IMR-90 (cell line): ENCODE measurements at regions not wholly inside any gene's neighbourhood (a gene's known extent, or its start where the extent isn't known, plus 50 kb on each side); places are given as distances from the start of the nearest gene placed in this dataset.

Source experiments
- ATAC-seq: fragments of 200-7000 bp; cut with Tn5 transposase; 2 replicates; pipeline ENCODE4 v1.9.1; 2020; ENCODE audit warnings: low read depth, mild to moderate bottlenecking, moderate library complexity
- BruUV-seq: library from RNA; stranded (reverse); fragments of 400-500 nt; replicated peaks from 2 replicates; lab custom pipeline; 2021; lab: Mats Ljungman, UMichigan
- CTCF ChIA-PET: fragments of 300-600 bp; formaldehyde crosslinking; extraction: SDS; loops from one replicate; lab custom pipeline; 2021; ENCODE audit warnings: antibody characterized with exemption; lab: Yijun Ruan, JAX
- POLR2A ChIA-PET: fragments of 300-600 bp; sonication (Branson Sonifier 250); formaldehyde crosslinking; loops from one replicate; lab custom pipeline; 2022; ENCODE audit warnings: antibody characterized with exemption; ENCODE audit not compliant: unreplicated experiment; lab: Charles Lee
- DNase-seq: peaks from one replicate; pipeline ENCODE4 v3.0.0; 2013
- H2AFZ ChIP-seq: replicated peaks from 2 replicates; pipeline ENCODE3; 2013; ENCODE audit warnings: low read length, mild to moderate bottlenecking; ENCODE audit not compliant: poor library complexity
- H2AK5ac ChIP-seq: 2 replicates; pipeline ENCODE4 v1.6.1; 2013; ENCODE audit warnings: low read depth, low read length, inconsistent platforms
- H2AK9ac ChIP-seq: replicated peaks from 2 replicates; pipeline ENCODE3; 2013; ENCODE audit warnings: mild to moderate bottlenecking, low read depth, low read length, moderate library complexity; ENCODE audit not compliant: poor library complexity
- H2BK120ac ChIP-seq: 2 replicates; pipeline ENCODE4 v1.6.1; 2013; ENCODE audit warnings: low read depth, low read length, inconsistent platforms
- H2BK15ac ChIP-seq: 3 replicates; pipeline ENCODE4 v1.6.1; 2013; ENCODE audit warnings: low read depth, low read length, inconsistent platforms
- H2BK20ac ChIP-seq: 2 replicates; pipeline ENCODE4 v1.6.1; 2013; ENCODE audit warnings: low read depth, mild to moderate bottlenecking, inconsistent platforms, low read length, moderate library complexity
- H2BK5ac ChIP-seq: 2 replicates; pipeline ENCODE4 v1.6.1; 2013; ENCODE audit warnings: mild to moderate bottlenecking, low read depth, low read length, inconsistent platforms; ENCODE audit not compliant: poor library complexity, severe bottlenecking
- H3K14ac ChIP-seq: replicated peaks from 2 replicates; pipeline ENCODE4 v1.6.1; 2013; ENCODE audit warnings: low read depth, low read length, inconsistent platforms
- H3K18ac ChIP-seq: 2 replicates; pipeline ENCODE4 v1.6.1; 2013; ENCODE audit warnings: low read depth, low read length, control low read depth
- H3K23ac ChIP-seq: 2 replicates; pipeline ENCODE4 v1.6.1; 2013; ENCODE audit warnings: low read depth, low read length, inconsistent platforms
- H3K27ac ChIP-seq: 2 replicates; pipeline ENCODE4 v1.5.1; 2013; ENCODE audit warnings: mild to moderate bottlenecking, control low read depth, low read length; ENCODE audit not compliant: insufficient read depth
- H3K27me3 ChIP-seq: 2 replicates; pipeline ENCODE4 v1.6.1; 2013; ENCODE audit warnings: low read length; ENCODE audit not compliant: control insufficient read depth, insufficient read depth
- H3K36me3 ChIP-seq: 2 replicates; pipeline ENCODE4 v1.6.1; 2013; ENCODE audit warnings: low read length, mixed read lengths; ENCODE audit not compliant: control insufficient read depth, insufficient read depth
- H3K4ac ChIP-seq: 2 replicates; pipeline ENCODE4 v1.6.1; 2013; ENCODE audit warnings: low read depth, low read length, inconsistent platforms
- H3K4me1 ChIP-seq: 2 replicates; pipeline ENCODE4 v1.6.1; 2013; ENCODE audit warnings: low read length, mixed read lengths; ENCODE audit not compliant: control insufficient read depth, insufficient read depth
- H3K4me2 ChIP-seq: 2 replicates; pipeline ENCODE4 v1.6.1; 2013; ENCODE audit warnings: low read depth, mild to moderate bottlenecking, control low read depth, low read length, moderate library complexity
- H3K4me3 ChIP-seq: 2 replicates; pipeline ENCODE4 v1.5.1; 2013; ENCODE audit warnings: low read depth, mild to moderate bottlenecking, control low read depth, low read length, moderate library complexity; ENCODE audit not compliant: insufficient read depth
- H3K56ac ChIP-seq: 2 replicates; pipeline ENCODE4 v1.6.1; 2013; ENCODE audit warnings: low read length, inconsistent platforms; ENCODE audit not compliant: insufficient read depth; ENCODE audit errors: extremely low read depth
- H3K79me1 ChIP-seq, 2 experiments: 2 replicates each; pipeline ENCODE4 v1.6.1; 2013; ENCODE audit warnings: low read length in 2 of 2, inconsistent platforms in 1 of 2, low read depth in 1 of 2
- H3K9ac ChIP-seq: 2 replicates; pipeline ENCODE4 v1.6.1; 2013; ENCODE audit warnings: low read depth, low read length, control low read depth
- H3K9me1 ChIP-seq: 2 replicates; pipeline ENCODE4 v1.6.1; 2013; ENCODE audit warnings: low read length, inconsistent platforms; ENCODE audit not compliant: insufficient read depth
- H3K9me3 ChIP-seq: 2 replicates; pipeline ENCODE4 v1.6.1; 2013; ENCODE audit warnings: low read length; ENCODE audit not compliant: control insufficient read depth, insufficient read depth
- H4K20me1 ChIP-seq: 2 replicates; pipeline ENCODE4 v1.6.1; 2013; ENCODE audit warnings: low read length, inconsistent platforms; ENCODE audit not compliant: insufficient read depth
- H4K5ac ChIP-seq: 2 replicates; pipeline ENCODE4 v1.6.1; 2013; ENCODE audit warnings: mild to moderate bottlenecking, low read depth, low read length, control low read depth
- H4K8ac ChIP-seq, 2 experiments: 2 replicates each; pipeline ENCODE4 v1.6.1; 2013; ENCODE audit warnings: low read depth in 2 of 2, low read length in 2 of 2, control low read depth in 1 of 2, inconsistent platforms in 1 of 2
- H4K91ac ChIP-seq: 2 replicates; pipeline ENCODE4 v1.6.1; 2013; ENCODE audit warnings: low read depth, low read length, inconsistent platforms; ENCODE audit not compliant: insufficient read depth
- CTCF ChIP-seq: conservative IDR thresholded peaks from 2 replicates; pipeline ENCODE4 v1.5.1; 2012; ENCODE audit warnings: mild to moderate bottlenecking, low read depth, low read length, improper control_type of control experiment
- MXI1 ChIP-seq: IDR thresholded peaks from 2 replicates; pipeline ENCODE4 v1.6.1; 2012; ENCODE audit warnings: low read depth, mild to moderate bottlenecking, low read length, moderate library complexity, borderline replicate concordance
- RFX5 ChIP-seq: IDR thresholded peaks from 2 replicates; pipeline ENCODE4 v1.8.0; 2012; ENCODE audit warnings: low read depth, mild to moderate bottlenecking, low read length, moderate library complexity
- WGBS, 2 experiments: methylation state at CpG; one replicate each; pipeline versions ENCODE4 v1.1.5 to v1.1.7; 2013; ENCODE audit warnings: missing lambda C conversion rate in 2 of 2; ENCODE audit not compliant: insufficient read length in 1 of 2; ENCODE audit errors: extremely low coverage in 2 of 2; 5-methylcytosine and 5-hydroxymethylcytosine counted together
- dilution Hi-C: fragments of 300-500 bp; cut with HindIII; formaldehyde crosslinking; loops from one replicate; pipeline ENCODE4 v1.14.3; 2018; ENCODE audit warnings: low sequenced_read_pairs; ENCODE audit not compliant: unreplicated experiment
- in situ Hi-C: fragments of 300-500 bp; cut with MboI; formaldehyde crosslinking; loops from 3 replicates; pipeline ENCODE4 v1.14.3; 2019; ENCODE audit warnings: low sequenced_read_pairs, inconsistent platforms, mixed read lengths
- intact Hi-C: fragments of 100-400 bp; cut with micrococcal nuclease; formaldehyde crosslinking; loops from 2 replicates; pipeline ENCODE4 v1.10.0; 2022

- H3K18ac ChIP-seq, result no peak overlapping the region
- ChIA-PET POLR2A (no interaction called here), CTCF (interaction anchor here (0.8 kb wide), 1 partner anchor 9 kb away, joined by 4 read pairs; no protein-coding TSS in a partner anchor)
- H2AFZ ChIP-seq, result no peak overlapping the region
- no peak overlapping the region for H3K9ac ChIP-seq
- H4K8ac ChIP-seq, result no peak overlapping the region
- no peak overlapping the region for H3K14ac ChIP-seq
- H3K4me3 ChIP-seq, result no peak overlapping the region
- H2BK5ac ChIP-seq, result no peak overlapping the region
- H3K4ac ChIP-seq, result no peak overlapping the region
- H2AK9ac ChIP-seq, result no peak overlapping the region
- H2BK120ac ChIP-seq, result no peak overlapping the region
- no peak overlapping the region for H3K23ac ChIP-seq
- H2AK5ac ChIP-seq, result no peak overlapping the region
- in situ Hi-C loops (loop anchor here (10.0 kb wide), 1 partner anchor 645 kb away; no protein-coding TSS in a partner anchor), intact Hi-C loops (no loop called here), dilution Hi-C loops (no loop called here)
- ATAC-seq, result peak; percentile 64
- H4K20me1 ChIP-seq, result no peaks in the 10 kb centered on the region
- no peaks in the 10 kb centered on the region for H3K36me3 ChIP-seq
- H3K4me1 ChIP-seq, result no peaks in the 10 kb centered on the region
- H4K5ac ChIP-seq, result no peak overlapping the region
- no peak overlapping the region for H3K27ac ChIP-seq
- no peaks in the 10 kb centered on the region for H3K9me1 ChIP-seq
- H4K91ac ChIP-seq, result no peak overlapping the region
- no peaks in the 10 kb centered on the region for H3K27me3 ChIP-seq
- H3K56ac ChIP-seq, result no peak overlapping the region
- TF ChIP-seq MXI1 (no peak), CTCF (peak; percentile 31; the same call in 1 of the 2 replicates), RFX5 (no peak)
- no peak for DNase-seq
- no peaks in the 10 kb centered on the region for H3K79me1 ChIP-seq
- H3K4me2 ChIP-seq, result no peak overlapping the region
- no TSS peak for BruUV-seq
- WGBS, 2 experiments, result 0% methylated on average over 1 of the region's 10 CpGs; no CpG with 5 or more reads in 1 of the 2 experiments
- H3K9me3 ChIP-seq, result no peaks in the 10 kb centered on the region
- H2BK20ac ChIP-seq, result no peak overlapping the region
- no peak overlapping the region for H2BK15ac ChIP-seq
Measured at GRCh38 chr20:24149881-24150307, 161.3 kb upstream of the GGTLC1 start.
